Activated CD8-positive, alpha-beta T cell treated with anti-CD3 and anti-CD28 coated beads, Interleukin-2, amount 10 ng/mL, durations not matched to agents 7 days and 5 days (primary cell): ENCODE measurements at regions not wholly inside any gene's neighbourhood (a gene's known extent, or its start where the extent isn't known, plus 50 kb on each side); places are given as distances from the start of the nearest gene placed in this dataset.

Experiments
- ATAC-seq: fragments of 150-1000 bp; cut with Tn5 transposase; one replicate; pipeline ENCODE4 v1.10.0; 2021; ENCODE audit warnings: moderate library complexity
- CTCF ChIA-PET: fragments of 350-600 bp; sonication (Branson Sonifier 250); formaldehyde crosslinking; loops from one replicate; lab custom pipeline; 2021; ENCODE audit warnings: antibody characterized with exemption; lab: Charles Lee
- POLR2A ChIA-PET: fragments of 350-600 bp; sonication (Branson Sonifier 250); formaldehyde crosslinking; loops from one replicate; lab custom pipeline; 2021; ENCODE audit warnings: antibody characterized with exemption; lab: Charles Lee
- DNase-seq: peaks from one replicate; pipeline ENCODE4 v3.0.0-alpha.2; 2020
- H3K27ac Mint-ChIP-seq: one replicate; pipeline ENCODE4 v1.8.0; 2021; ENCODE audit warnings: mild to moderate bottlenecking, mixed read lengths
- H3K27me3 Mint-ChIP-seq: one replicate; pipeline ENCODE4 v1.8.0; 2021; ENCODE audit warnings: low read depth, mixed read lengths
- H3K36me3 Mint-ChIP-seq: one replicate; pipeline ENCODE4 v1.8.0; 2021; ENCODE audit warnings: low read depth, mixed read lengths
- H3K4me1 Mint-ChIP-seq: one replicate; pipeline ENCODE4 v1.8.0; 2021; ENCODE audit warnings: low read depth, mixed read lengths
- H3K4me3 Mint-ChIP-seq: one replicate; pipeline ENCODE4 v1.8.0; 2021; ENCODE audit warnings: mild to moderate bottlenecking, mixed read lengths
- H3K9me3 Mint-ChIP-seq: one replicate; pipeline ENCODE4 v1.8.0; 2022; ENCODE audit warnings: mixed read lengths; ENCODE audit not compliant: insufficient read depth

DNA sequence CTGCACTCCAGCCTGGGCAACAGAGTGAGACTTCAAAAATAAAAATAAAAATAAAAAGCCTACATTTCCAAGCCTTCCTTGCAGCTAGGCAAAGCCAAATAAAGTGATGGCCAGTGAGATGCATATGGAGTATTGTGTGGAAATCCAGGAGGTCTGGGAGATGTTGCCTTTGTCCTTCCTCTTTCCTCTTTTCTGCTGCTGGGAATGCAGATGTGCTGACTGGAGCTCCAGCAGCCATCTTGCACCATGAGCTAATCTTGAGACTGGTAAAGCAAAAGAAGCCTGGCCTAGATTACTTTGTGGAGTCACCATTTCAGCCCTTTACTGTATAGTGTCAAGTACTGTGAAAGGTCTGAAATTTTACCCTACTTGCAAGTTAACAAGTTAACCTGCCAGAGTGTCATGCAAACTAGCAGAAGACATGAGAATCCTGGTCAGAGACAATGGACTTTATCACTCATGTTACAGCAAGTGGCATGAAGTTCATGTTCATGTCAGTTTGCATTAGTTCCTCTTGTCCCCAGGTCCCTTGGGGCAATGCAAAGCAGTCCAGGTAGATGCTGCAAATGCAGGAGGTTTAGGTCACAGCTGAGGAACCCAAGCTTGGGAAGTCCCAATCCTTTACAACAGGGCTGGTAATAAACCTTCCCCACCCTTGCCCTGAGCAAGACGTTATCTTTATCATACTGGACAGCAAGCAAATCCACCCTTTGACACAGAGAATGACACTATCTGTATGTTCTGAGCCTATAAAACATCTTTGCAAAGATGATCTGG lies 103.1 kb downstream of the TLE3 start:
- CTCF ChIA-PET, result interaction anchor here (1.1 to 1.3 kb wide), 2 partner anchors 9 to 472 kb away, joined by 3 read pairs; no protein-coding TSS in a partner anchor
- H3K4me3 Mint-ChIP-seq, result no peak overlapping the region
- H3K36me3 Mint-ChIP-seq, result no peaks in the 10 kb centered on the region
- ATAC-seq (no peak), DNase-seq (no peak)
- POLR2A ChIA-PET, result no interaction called here
- H3K27ac Mint-ChIP-seq, result no peak overlapping the region
- H3K4me1 Mint-ChIP-seq, result no peaks in the 10 kb centered on the region
- peaks cover 13% of the 10 kb centered on the region for H3K27me3 Mint-ChIP-seq
- H3K9me3 Mint-ChIP-seq, result no peaks in the 10 kb centered on the region

DNA sequence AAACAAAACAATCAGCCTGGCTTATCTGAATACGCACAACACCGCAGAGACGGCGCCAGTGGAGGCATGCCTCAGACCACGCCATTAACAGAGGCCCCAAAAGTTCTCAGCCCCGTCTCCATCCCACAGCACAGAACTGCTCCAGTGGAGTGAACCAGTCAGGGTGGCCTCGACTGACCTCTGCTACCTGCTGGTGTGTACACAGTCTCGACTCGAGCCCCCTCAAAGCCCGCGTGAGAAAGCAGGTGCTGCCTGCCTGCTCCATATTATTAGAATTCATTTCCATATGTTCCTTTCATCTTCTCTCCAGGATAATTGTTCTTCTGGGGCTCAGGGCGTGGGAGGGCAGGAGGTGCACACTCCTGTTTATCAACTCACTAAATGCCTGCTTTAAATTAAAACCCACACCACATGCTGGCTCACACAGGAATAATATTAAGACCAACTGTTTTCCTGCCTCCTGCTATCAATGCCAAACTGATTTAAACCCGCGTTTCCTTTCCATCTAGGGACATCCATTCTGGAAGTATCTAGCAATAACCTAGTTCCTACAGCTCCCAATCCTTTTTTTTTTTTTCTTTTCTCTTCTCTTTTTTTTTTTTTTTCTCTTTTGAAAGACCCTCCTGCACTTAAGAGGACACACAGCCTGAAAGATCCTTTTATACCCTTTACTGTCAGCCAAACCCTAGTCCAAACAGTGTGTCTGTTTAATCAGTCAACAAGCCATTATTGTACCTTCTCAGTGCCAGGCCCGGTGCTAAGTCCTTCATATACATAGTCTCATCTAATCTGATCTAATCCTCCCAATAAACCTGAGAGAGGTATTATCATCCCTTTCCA lies 101.2 kb downstream of the TLE3 start:
- Mint-ChIP-seq H3K4me1 (no peaks in the 10 kb centered on the region), H3K9me3 (no peaks in the 10 kb centered on the region), H3K4me3 (no peak overlapping the region), H3K36me3 (no peaks in the 10 kb centered on the region), H3K27ac (no peak overlapping the region), H3K27me3 (peaks cover 16% of the 10 kb centered on the region)
- no peak for ATAC-seq
- CTCF ChIA-PET, result no interaction called here
- POLR2A ChIA-PET, result no interaction called here
- no peak for DNase-seq

DNA sequence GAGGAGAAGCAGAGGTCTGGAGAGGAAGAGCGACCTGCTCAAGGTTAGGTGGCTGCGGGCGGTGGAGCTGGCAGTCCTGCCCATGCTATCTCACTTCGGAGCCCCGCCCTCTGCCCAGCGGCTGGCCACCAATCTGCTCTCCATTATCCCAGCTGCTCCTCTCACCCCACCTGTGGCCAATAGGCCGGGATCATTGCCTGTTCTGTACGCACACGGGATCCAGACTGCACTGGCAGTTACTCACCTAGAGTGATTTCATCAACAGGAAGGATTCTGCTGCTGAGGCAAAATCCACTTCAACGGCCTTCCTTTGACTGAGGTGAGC lies 100.6 kb downstream of the TLE3 start:
- ChIA-PET CTCF (no interaction called here), POLR2A (no interaction called here)
- peaks cover 17% of the 10 kb centered on the region for H3K27me3 Mint-ChIP-seq
- H3K9me3 Mint-ChIP-seq, result no peaks in the 10 kb centered on the region
- ATAC-seq, result no peak
- H3K27ac Mint-ChIP-seq, result no peak overlapping the region
- H3K4me3 Mint-ChIP-seq, result no peak overlapping the region
- no peaks in the 10 kb centered on the region for H3K4me1 Mint-ChIP-seq
- DNase-seq, result no peak
- H3K36me3 Mint-ChIP-seq, result no peaks in the 10 kb centered on the region
